Calu3 (cell line): ENCODE measurements at regions not wholly inside any gene's neighbourhood (a gene's known extent, or its start where the extent isn't known, plus 50 kb on each side); places are given as distances from the start of the nearest gene placed in this dataset.

Experiments used
- BruUV-seq: library from RNA; stranded (reverse); fragments of 400-500 nt; replicated peaks from 2 replicates; lab custom pipeline; 2021; lab: Mats Ljungman, UMichigan
- CTCF ChIA-PET: fragments of 300-600 bp; sonication (Branson Sonifier 250); formaldehyde crosslinking; loops from one replicate; lab custom pipeline; 2022; ENCODE audit warnings: antibody characterized with exemption; lab: Charles Lee
- DNase-seq: peaks from one replicate; pipeline ENCODE4 v3.0.0; 2022
- H3K27ac Mint-ChIP-seq: one replicate; pipeline ENCODE4 v1.8.0; 2022; ENCODE audit warnings: mixed read lengths; ENCODE audit not compliant: unreplicated experiment
- H3K27me3 Mint-ChIP-seq: one replicate; pipeline ENCODE4 v1.8.0; 2022; ENCODE audit warnings: mixed read lengths; ENCODE audit not compliant: unreplicated experiment
- H3K36me3 Mint-ChIP-seq: one replicate; pipeline ENCODE4 v1.8.0; 2022; ENCODE audit warnings: mild to moderate bottlenecking, moderate library complexity, mixed read lengths; ENCODE audit not compliant: insufficient read depth, unreplicated experiment
- H3K4me1 Mint-ChIP-seq: one replicate; pipeline ENCODE4 v1.8.0; 2022; ENCODE audit warnings: mild to moderate bottlenecking, low read depth, mixed read lengths; ENCODE audit not compliant: unreplicated experiment
- H3K4me3 Mint-ChIP-seq: one replicate; pipeline ENCODE4 v1.8.0; 2022; ENCODE audit warnings: mild to moderate bottlenecking, low read depth, moderate library complexity, mixed read lengths; ENCODE audit not compliant: unreplicated experiment
- H3K9me3 Mint-ChIP-seq: one replicate; pipeline ENCODE4 v1.8.0; 2022; ENCODE audit warnings: low read depth, mixed read lengths; ENCODE audit not compliant: unreplicated experiment
- CTCF ChIP-seq: fragments of 200-600 bp; IDR thresholded peaks from one replicate; pipeline ENCODE4 v1.8.0; 2022; ENCODE audit warnings: antibody characterized with exemption; ENCODE audit not compliant: unreplicated experiment
- intact Hi-C: fragments of 100-400 bp; cut with micrococcal nuclease; formaldehyde crosslinking; loops from one replicate; pipeline ENCODE4 v1.10.0; 2022; ENCODE audit not compliant: unreplicated experiment

GRCh38 chr15:39144051-39144450 is 436.8 kb upstream of the THBS1 start:
- no peaks in the 10 kb centered on the region for H3K36me3 Mint-ChIP-seq
- no TSS peak for BruUV-seq
- DNase-seq: no peak
- no peak for TF ChIP-seq CTCF
- no peaks in the 10 kb centered on the region for H3K27me3 Mint-ChIP-seq
- intact Hi-C loops: no loop called here
- CTCF ChIA-PET: no interaction called here
- no peak overlapping the region for H3K4me3 Mint-ChIP-seq
- no peaks in the 10 kb centered on the region for H3K9me3 Mint-ChIP-seq
- H3K4me1 Mint-ChIP-seq: peaks cover 12% of the 10 kb centered on the region
- H3K27ac Mint-ChIP-seq: no peak overlapping the region

GRCh38 chr15:39144613-39145499 is 436.0 kb upstream of the THBS1 start:
- Mint-ChIP-seq H3K4me1 (peaks cover 12% of the 10 kb centered on the region), H3K36me3 (no peaks in the 10 kb centered on the region), H3K9me3 (no peaks in the 10 kb centered on the region), H3K27me3 (no peaks in the 10 kb centered on the region), H3K27ac (no peak overlapping the region), H3K4me3 (no peak overlapping the region)
- CTCF ChIA-PET: no interaction called here
- TF ChIP-seq CTCF: no peak
- no TSS peak for BruUV-seq
- DNase-seq: no peak
- intact Hi-C loops: no loop called here

- CTCF ChIA-PET: no interaction called here
- DNase-seq: no peak
- H3K36me3 Mint-ChIP-seq: no peaks in the 10 kb centered on the region
- no peak overlapping the region for H3K4me3 Mint-ChIP-seq
- BruUV-seq: no TSS peak
- no peak for TF ChIP-seq CTCF
- H3K27me3 Mint-ChIP-seq: no peaks in the 10 kb centered on the region
- H3K9me3 Mint-ChIP-seq: no peaks in the 10 kb centered on the region
- H3K4me1 Mint-ChIP-seq: peaks cover 3% of the 10 kb centered on the region
- H3K27ac Mint-ChIP-seq: no peak overlapping the region
- intact Hi-C loops: no loop called here
Measured at GRCh38 chr15:39145854-39146625, 434.8 kb upstream of the THBS1 start.

GRCh38 chr15:39149636-39150150 is 431.2 kb upstream of the THBS1 start:
- no peaks in the 10 kb centered on the region for H3K9me3 Mint-ChIP-seq
- BruUV-seq: no TSS peak
- H3K27ac Mint-ChIP-seq: no peak overlapping the region
- TF ChIP-seq CTCF: no peak
- H3K36me3 Mint-ChIP-seq: no peaks in the 10 kb centered on the region
- H3K27me3 Mint-ChIP-seq: no peaks in the 10 kb centered on the region
- H3K4me3 Mint-ChIP-seq: no peak overlapping the region
- H3K4me1 Mint-ChIP-seq: peaks cover 5% of the 10 kb centered on the region
- CTCF ChIA-PET: no interaction called here
- DNase-seq: no peak
- intact Hi-C loops: loop anchor here (10.0 kb wide), 1 partner anchor 155 kb away; no protein-coding TSS in a partner anchor
